Breast epithelium (tissue), 4 donors: ENCODE measurements at regions not wholly inside any gene's neighbourhood (a gene's known extent, or its start where the extent isn't known, plus 50 kb on each side); places are given as distances from the start of the nearest gene placed in this dataset.

Experiments used
- DNase-seq, 2 donors: peaks; one replicate each; pipeline ENCODE4 v3.0.0-alpha.2; 2019; ENCODE audit warnings: low spot score in 2 of 2
- H3K27ac ChIP-seq, 2 donors: fragments of 200-600 bp; sonication (generic) in 1 of 2; one replicate each; pipeline ENCODE4 v1.5.1; 2016 to 2019; ENCODE audit warnings: mild to moderate bottlenecking in 1 of 2
- H3K27me3 ChIP-seq, 2 donors: fragments of 200-600 bp; sonication (generic) in 1 of 2; one replicate each; pipeline versions ENCODE4 v1.5.1 to v1.6.0; 2017 to 2019; ENCODE audit warnings: control low read depth in 1 of 2, mild to moderate bottlenecking in 1 of 2
- H3K36me3 ChIP-seq: fragments of 200-600 bp; one replicate; pipeline ENCODE4 v1.5.1; 2019
- H3K4me1 ChIP-seq, 2 donors: fragments of 200-600 bp; sonication (generic); one replicate each; pipeline ENCODE4 v1.5.1; 2016 to 2019; ENCODE audit warnings: control low read depth in 1 of 2
- H3K4me3 ChIP-seq, 3 donors: fragments of 200-600 bp; sonication (generic); 1 replicate in 2 of 3; 2 replicates in 1 of 3; pipeline ENCODE4 v1.5.1; 2016 to 2019; ENCODE audit warnings: mild to moderate bottlenecking in 3 of 3, moderate library complexity in 2 of 3
- H3K9me3 ChIP-seq, 2 donors: fragments of 200-600 bp; sonication (generic) in 1 of 2; one replicate each; pipeline ENCODE4 v1.5.1; 2016 to 2019; ENCODE audit warnings: control low read depth in 1 of 2
- CTCF ChIP-seq, 3 donors: fragments of 450-650 bp; IDR thresholded peaks; one replicate each; pipeline ENCODE4 v1.5.1; 2016 to 2017; ENCODE audit warnings: antibody characterized with exemption in 3 of 3, mild to moderate bottlenecking in 3 of 3, moderate library complexity in 3 of 3
- POLR2A ChIP-seq: fragments of 450-650 bp; IDR thresholded peaks from one replicate; pipeline ENCODE4 v1.6.1; 2016; ENCODE audit warnings: antibody characterized with exemption, mild to moderate bottlenecking, moderate library complexity
- POLR2AphosphoS5 ChIP-seq, 3 donors: sonication (generic); formaldehyde crosslinking; IDR thresholded peaks; one replicate each; pipeline ENCODE4 v1.6.1; 2017; ENCODE audit warnings: antibody characterized with exemption in 3 of 3
- intact Hi-C: fragments of 100-400 bp; cut with DNase I; formaldehyde crosslinking; loops from one replicate; pipeline ENCODE4 v1.15.1; 2023; ENCODE audit warnings: low total_unique reads

GRCh38 chr6:146915671-146916127 lies 288.5 kb upstream of the STXBP5 start:
- Histone ChIP-seq H3K9me3 (no peaks in the 10 kb centered on the region), H3K4me1 (no peaks in the 10 kb centered on the region), H3K27ac (peak overlapping the region in 1 of 2 donors; percentile 80), H3K4me3 (no peak overlapping the region), H3K36me3 (no peaks in the 10 kb centered on the region), H3K27me3 (no peaks in the 10 kb centered on the region)
- intact Hi-C loops, result no loop called here
- DNase-seq, result no peak
- TF ChIP-seq POLR2AphosphoS5 (IDR thresholded peaks at IDR 0.05) (no peak), POLR2A (no peak), CTCF (IDR thresholded peaks at IDR 0.05) (no peak)

DNA sequence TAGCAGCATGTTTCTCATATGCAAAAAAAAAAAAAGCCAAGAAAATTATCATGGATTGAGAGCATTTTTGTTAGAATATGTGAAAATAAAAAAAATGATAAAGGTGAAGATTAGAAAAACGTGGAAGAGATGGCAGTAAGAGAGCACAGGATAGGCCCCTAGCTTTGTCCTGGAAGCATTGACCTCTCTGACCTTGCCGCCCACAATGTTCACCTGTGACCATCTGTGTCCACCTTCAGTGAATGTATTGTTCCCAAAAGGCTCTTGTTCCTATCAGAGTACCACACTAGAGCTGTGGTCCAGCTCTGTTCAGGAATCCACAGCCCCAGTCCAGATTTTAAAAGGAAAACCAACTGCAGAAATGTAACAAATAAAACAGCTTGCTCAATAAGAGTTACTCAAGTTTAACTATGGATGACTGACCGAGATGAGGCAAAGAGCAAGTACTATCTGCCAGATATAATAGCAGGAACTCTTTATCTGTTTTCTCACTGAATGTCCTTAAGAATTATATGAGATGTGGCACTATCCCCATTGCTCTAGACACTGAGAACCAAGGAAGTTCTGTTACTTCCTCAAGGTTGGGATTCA lies 287.7 kb upstream of the STXBP5 start:
- H3K27ac ChIP-seq, result no peak overlapping the region
- no peak overlapping the region for H3K4me3 ChIP-seq
- no peak for TF ChIP-seq POLR2AphosphoS5 (IDR thresholded peaks at IDR 0.05)
- no peak for DNase-seq
- intact Hi-C loops, result no loop called here
- no peaks in the 10 kb centered on the region for H3K9me3 ChIP-seq
- no peaks in the 10 kb centered on the region for H3K27me3 ChIP-seq
- H3K36me3 ChIP-seq, result no peaks in the 10 kb centered on the region
- no peaks in the 10 kb centered on the region for H3K4me1 ChIP-seq

DNA sequence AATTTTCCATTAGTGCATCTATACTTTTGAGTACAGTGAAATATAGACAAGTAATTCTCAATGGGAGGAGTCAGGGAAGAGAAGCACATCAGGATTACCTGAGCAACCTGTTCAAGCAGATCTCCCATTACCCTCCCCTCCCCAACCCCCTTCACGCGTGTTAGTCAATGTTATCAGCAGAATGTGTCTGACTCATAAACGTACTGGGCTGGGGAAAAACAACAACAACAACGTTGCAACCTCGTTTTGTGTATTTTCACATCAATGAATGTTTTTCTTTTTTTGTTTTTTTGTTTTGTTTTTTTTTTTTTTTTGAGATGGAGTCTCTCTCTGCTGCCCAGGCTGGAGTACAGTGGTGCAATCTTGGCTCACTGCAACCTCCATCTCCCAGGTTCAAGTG lies 287.0 kb upstream of the STXBP5 start:
- no peak overlapping the region for H3K4me3 ChIP-seq
- TF ChIP-seq POLR2A, result no peak
- no peak for TF ChIP-seq CTCF (IDR thresholded peaks at IDR 0.05)
- no peak for TF ChIP-seq POLR2AphosphoS5 (IDR thresholded peaks at IDR 0.05)
- H3K9me3 ChIP-seq, result no peaks in the 10 kb centered on the region
- no peak for DNase-seq
- intact Hi-C loops, result no loop called here
- H3K27ac ChIP-seq, result no peak overlapping the region
- no peaks in the 10 kb centered on the region for H3K4me1 ChIP-seq
- H3K36me3 ChIP-seq, result no peaks in the 10 kb centered on the region
- H3K27me3 ChIP-seq, result no peaks in the 10 kb centered on the region

- no peak for DNase-seq
- Histone ChIP-seq H3K27me3 (no peaks in the 10 kb centered on the region), H3K36me3 (no peaks in the 10 kb centered on the region), H3K4me1 (no peaks in the 10 kb centered on the region), H3K27ac (no peak overlapping the region), H3K9me3 (no peaks in the 10 kb centered on the region), H3K4me3 (no peak overlapping the region)
- intact Hi-C loops, result no loop called here
- TF ChIP-seq POLR2A (no peak), POLR2AphosphoS5 (IDR thresholded peaks at IDR 0.05) (no peak), CTCF (IDR thresholded peaks at IDR 0.05) (no peak)
These were observed 286.2 kb upstream of the STXBP5 start for GRCh38 chr6:146917979-146918378.

GRCh38 chr6:146919017-146919416 lies 285.2 kb upstream of the STXBP5 start:
- no peak overlapping the region for H3K27ac ChIP-seq
- H3K9me3 ChIP-seq, result no peaks in the 10 kb centered on the region
- no peaks in the 10 kb centered on the region for H3K36me3 ChIP-seq
- no peaks in the 10 kb centered on the region for H3K4me1 ChIP-seq
- DNase-seq, result no peak
- no peak overlapping the region for H3K4me3 ChIP-seq
- H3K27me3 ChIP-seq, result no peaks in the 10 kb centered on the region
- TF ChIP-seq CTCF (IDR thresholded peaks at IDR 0.05), result no peak
- no peak for TF ChIP-seq POLR2AphosphoS5 (IDR thresholded peaks at IDR 0.05)
- no peak for TF ChIP-seq POLR2A
- intact Hi-C loops, result no loop called here
